ENCODE measurements at regions not wholly inside any gene's neighbourhood (a gene's known extent, or its start where the extent isn't known, plus 50 kb on each side); places are given as distances from the start of the nearest gene placed in this dataset.

DNA sequence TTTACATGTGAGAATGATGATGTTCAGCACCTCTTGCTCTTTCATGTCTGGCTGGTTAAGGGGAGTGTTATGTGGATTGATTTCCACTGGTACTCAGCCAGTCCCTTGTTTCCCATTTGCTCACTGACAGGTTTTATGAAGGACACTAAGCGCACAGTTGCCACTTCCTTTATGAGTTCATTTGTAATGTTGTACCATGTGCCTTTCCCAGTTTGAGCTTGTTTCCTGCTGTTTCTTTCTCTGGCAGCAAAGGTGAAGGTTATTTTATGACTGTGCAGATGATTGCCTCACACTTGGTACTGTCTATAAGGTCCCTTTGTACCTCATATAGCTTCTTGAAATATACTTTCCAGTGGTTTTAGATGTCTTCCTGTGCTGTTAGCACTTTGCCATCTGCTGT lies 1700.5 kb upstream of the TMEFF2 start:
- H3K4me1 ChIP-seq: no peaks in the 10 kb centered on the region
- no peak overlapping the region for H3K4me3 ChIP-seq
- WGBS, 2 donors: 26 to 57% methylated on average over 1 of the region's 1 CpG
- no peaks in the 10 kb centered on the region for H3K9me3 ChIP-seq
- H3K27me3 ChIP-seq: no peaks in the 10 kb centered on the region
- DNase-seq: no peak
- TF ChIP-seq POLR2AphosphoS5 (IDR thresholded peaks at IDR 0.05) (no peak), EP300 (IDR thresholded peaks at IDR 0.05) (no peak), POLR2A (IDR thresholded peaks at IDR 0.05) (no peak)
- TF ChIP-seq, protein P1, sequence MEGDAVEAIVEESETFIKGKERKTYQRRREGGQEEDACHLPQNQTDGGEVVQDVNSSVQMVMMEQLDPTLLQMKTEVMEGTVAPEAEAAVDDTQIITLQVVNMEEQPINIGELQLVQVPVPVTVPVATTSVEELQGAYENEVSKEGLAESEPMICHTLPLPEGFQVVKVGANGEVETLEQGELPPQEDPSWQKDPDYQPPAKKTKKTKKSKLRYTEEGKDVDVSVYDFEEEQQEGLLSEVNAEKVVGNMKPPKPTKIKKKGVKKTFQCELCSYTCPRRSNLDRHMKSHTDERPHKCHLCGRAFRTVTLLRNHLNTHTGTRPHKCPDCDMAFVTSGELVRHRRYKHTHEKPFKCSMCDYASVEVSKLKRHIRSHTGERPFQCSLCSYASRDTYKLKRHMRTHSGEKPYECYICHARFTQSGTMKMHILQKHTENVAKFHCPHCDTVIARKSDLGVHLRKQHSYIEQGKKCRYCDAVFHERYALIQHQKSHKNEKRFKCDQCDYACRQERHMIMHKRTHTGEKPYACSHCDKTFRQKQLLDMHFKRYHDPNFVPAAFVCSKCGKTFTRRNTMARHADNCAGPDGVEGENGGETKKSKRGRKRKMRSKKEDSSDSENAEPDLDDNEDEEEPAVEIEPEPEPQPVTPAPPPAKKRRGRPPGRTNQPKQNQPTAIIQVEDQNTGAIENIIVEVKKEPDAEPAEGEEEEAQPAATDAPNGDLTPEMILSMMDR (IDR thresholded peaks at IDR 0.05): no peak
- intact Hi-C loops (cut with DNase I): no loop called here
- no peaks in the 10 kb centered on the region for H3K36me3 ChIP-seq
- H3K27ac ChIP-seq: no peak overlapping the region

DNA sequence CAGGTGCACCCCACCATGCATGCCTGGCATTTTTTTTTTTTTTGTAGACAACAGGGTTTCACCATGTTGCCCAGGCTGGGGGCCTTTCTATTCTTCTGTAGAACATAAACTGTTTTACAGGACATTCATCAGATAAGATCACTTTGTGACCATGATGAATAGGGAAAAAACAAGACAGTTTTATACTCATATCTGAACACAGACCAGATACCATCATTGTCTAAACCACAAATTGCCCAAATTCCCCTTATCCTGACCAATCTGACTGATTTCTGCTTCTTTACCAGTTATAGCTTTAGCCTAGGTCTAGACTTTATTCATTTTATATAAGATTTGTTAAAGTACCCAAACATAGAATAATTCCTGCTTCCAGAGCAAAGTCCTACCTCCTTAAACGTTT lies 1699.3 kb upstream of the TMEFF2 start:
- no peak overlapping the region for H3K27ac ChIP-seq
- 34 to 67% methylated on average over 1 of the region's 1 CpG for WGBS, 2 donors
- no peaks in the 10 kb centered on the region for H3K4me1 ChIP-seq
- no peak for DNase-seq
- H3K4me3 ChIP-seq: no peak overlapping the region
- H3K9me3 ChIP-seq: no peaks in the 10 kb centered on the region
- intact Hi-C loops (cut with DNase I): no loop called here
- H3K36me3 ChIP-seq: no peaks in the 10 kb centered on the region
- H3K27me3 ChIP-seq: no peaks in the 10 kb centered on the region
- TF ChIP-seq, protein P1 (IDR thresholded peaks at IDR 0.05): no peak
- no peak for TF ChIP-seq EP300 (IDR thresholded peaks at IDR 0.05)
- no peak for TF ChIP-seq POLR2AphosphoS5 (IDR thresholded peaks at IDR 0.05)
- no peak for TF ChIP-seq POLR2A (IDR thresholded peaks at IDR 0.05)

DNA sequence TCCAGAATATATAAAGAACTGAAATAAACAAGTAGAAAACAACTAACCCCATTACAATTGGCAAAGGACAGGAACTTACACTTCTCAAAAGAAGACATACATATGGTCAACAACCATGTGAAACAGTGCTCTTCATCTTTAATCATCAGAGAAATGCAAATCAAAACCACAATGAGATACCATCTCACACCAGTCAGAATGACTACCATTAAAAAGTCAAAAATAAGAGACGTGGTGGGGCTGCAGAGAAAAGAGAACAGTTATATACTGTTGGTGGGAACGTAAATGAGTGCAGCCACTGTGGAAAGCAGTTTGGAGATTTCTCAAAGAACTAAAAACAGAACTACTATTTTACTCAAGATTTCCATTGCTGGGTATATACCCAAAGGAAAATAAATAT lies 1696.3 kb upstream of the TMEFF2 start:
- 74 to 79% methylated on average over 2 of the region's 2 CpGs for WGBS, 2 donors
- Histone ChIP-seq H3K9me3 (no peaks in the 10 kb centered on the region), H3K36me3 (no peaks in the 10 kb centered on the region), H3K4me1 (no peaks in the 10 kb centered on the region), H3K27me3 (no peaks in the 10 kb centered on the region), H3K4me3 (no peak overlapping the region), H3K27ac (no peak overlapping the region)
- no peak for DNase-seq
- intact Hi-C loops (cut with DNase I): no loop called here
- TF ChIP-seq POLR2AphosphoS5 (IDR thresholded peaks at IDR 0.05) (no peak), EP300 (IDR thresholded peaks at IDR 0.05) (no peak)

DNA sequence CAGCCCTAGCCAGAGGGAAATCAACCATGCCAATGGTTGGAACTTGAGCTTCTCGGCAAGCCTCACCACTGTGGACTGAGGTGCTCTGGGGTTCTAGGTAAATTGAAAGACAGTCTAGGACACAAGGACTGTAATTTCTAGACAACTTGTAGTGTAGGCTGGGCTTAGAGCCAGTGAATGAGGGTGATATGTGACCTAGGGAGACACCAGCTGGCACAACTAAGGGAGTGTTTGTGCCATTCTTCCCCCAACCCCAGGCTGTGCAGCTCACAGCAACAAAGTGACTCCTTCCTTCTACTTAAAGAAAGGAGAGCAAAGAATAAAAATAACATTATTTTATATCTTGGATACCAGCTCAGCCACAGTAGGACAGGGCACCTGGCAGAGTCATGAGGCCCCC lies 1690.7 kb upstream of the TMEFF2 start:
- TF ChIP-seq EP300 (IDR thresholded peaks at IDR 0.05) (no peak), POLR2A (IDR thresholded peaks at IDR 0.05) (no peak), POLR2AphosphoS5 (IDR thresholded peaks at IDR 0.05) (no peak)
- TF ChIP-seq, protein P1 (IDR thresholded peaks at IDR 0.05): no peak
- Histone ChIP-seq H3K4me1 (no peaks in the 10 kb centered on the region), H3K9me3 (peaks cover 0 to 4% (median 1%) of the 10 kb centered on the region in 4 donors), H3K27me3 (no peaks in the 10 kb centered on the region), H3K36me3 (no peaks in the 10 kb centered on the region), H3K4me3 (no peak overlapping the region), H3K27ac (no peak overlapping the region)
- DNase-seq: no peak
- WGBS, 2 donors: 87 to 90% methylated on average over 1 of the region's 1 CpG
- intact Hi-C loops (cut with DNase I): no loop called here

DNA sequence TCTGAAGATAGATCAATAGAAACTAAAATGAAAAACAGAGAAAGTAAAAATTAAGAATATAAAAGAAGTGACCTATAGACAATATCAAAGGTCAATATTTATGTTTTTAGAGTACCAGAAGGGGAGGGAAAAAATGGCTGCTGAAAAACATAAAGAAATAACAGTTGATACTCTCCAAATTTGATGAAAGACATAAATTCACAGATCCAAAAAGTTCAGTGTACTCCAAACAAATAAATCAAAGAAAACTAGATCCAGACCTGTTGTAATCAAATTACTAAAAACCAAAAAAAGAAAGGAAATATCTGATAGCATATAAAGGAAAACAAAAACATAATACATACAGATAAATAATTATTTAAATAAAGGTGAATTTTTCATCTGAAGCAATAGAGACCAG lies 1689.1 kb upstream of the TMEFF2 start:
- no peak overlapping the region for H3K27ac ChIP-seq
- H3K27me3 ChIP-seq: no peaks in the 10 kb centered on the region

More for the DNA sequence above, 1689.1 kb upstream of the TMEFF2 start:
- Histone ChIP-seq H3K4me3 (no peak overlapping the region), H3K36me3 (no peaks in the 10 kb centered on the region), H3K4me1 (no peaks in the 10 kb centered on the region), H3K9me3 (peaks cover 0 to 4% (median 1%) of the 10 kb centered on the region in 4 donors)
- no peak for DNase-seq
- intact Hi-C loops (cut with DNase I): no loop called here
- TF ChIP-seq POLR2AphosphoS5 (IDR thresholded peaks at IDR 0.05) (no peak), EP300 (IDR thresholded peaks at IDR 0.05) (no peak), POLR2A (IDR thresholded peaks at IDR 0.05) (no peak)
- TF ChIP-seq, protein P1 (IDR thresholded peaks at IDR 0.05): no peak

All from sigmoid colon (tissue), 6 donors.